ENCODE measurements at regions not wholly inside any gene's neighbourhood (a gene's known extent, or its start where the extent isn't known, plus 50 kb on each side); places are given as distances from the start of the nearest gene placed in this dataset.

GRCh38 chr1:73911849-73912248, 286.1 kb downstream of the LRRIQ3 start:
- no peak for TF ChIP-seq RFX5 (IDR thresholded peaks at IDR 0.05)
- no peak for TF ChIP-seq CTCF (IDR thresholded peaks at IDR 0.05)
- no peak for TF ChIP-seq FOSL2 (IDR thresholded peaks at IDR 0.05)
- no peak for TF ChIP-seq FOSL2 (CRISPR knock-in tag; IDR thresholded peaks at IDR 0.05)
